ENCODE measurements at regions not wholly inside any gene's neighbourhood (a gene's known extent, or its start where the extent isn't known, plus 50 kb on each side); places are given as distances from the start of the nearest gene placed in this dataset.
"Not testable (repeated sequence)": the region's sequence is repeated elsewhere in the genome, so short reads cannot be mapped to it uniquely, and the experiment has no call there.

DNA sequence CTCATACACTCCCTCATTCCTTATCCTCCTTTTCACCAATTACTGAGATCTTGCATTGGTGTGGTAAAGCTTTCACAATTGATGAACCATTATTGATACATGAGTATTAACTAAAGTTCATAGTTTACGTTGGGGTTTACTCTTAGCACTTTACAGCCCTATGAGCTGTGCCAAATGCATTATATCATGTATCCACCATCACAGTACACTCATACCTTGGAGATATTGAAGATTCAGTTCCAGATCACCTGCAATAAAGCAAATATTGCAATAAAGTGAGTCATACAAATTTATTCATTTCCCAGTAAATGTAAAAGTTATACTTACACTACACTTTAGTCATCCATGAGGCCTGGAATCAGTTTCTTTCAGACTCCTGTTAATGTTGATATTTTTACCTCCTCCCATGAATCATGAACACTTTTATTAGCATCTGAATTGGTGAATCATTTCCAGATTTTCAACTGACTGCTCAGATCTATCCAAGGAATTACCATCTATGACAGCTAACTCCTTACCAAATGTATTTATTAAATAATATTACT lies 546.6 kb upstream of the PTPRD start:
- no peak for DNase-seq (ENCODE audit: extremely low read depth, low read depth)
- TF ChIP-seq, protein P1, sequence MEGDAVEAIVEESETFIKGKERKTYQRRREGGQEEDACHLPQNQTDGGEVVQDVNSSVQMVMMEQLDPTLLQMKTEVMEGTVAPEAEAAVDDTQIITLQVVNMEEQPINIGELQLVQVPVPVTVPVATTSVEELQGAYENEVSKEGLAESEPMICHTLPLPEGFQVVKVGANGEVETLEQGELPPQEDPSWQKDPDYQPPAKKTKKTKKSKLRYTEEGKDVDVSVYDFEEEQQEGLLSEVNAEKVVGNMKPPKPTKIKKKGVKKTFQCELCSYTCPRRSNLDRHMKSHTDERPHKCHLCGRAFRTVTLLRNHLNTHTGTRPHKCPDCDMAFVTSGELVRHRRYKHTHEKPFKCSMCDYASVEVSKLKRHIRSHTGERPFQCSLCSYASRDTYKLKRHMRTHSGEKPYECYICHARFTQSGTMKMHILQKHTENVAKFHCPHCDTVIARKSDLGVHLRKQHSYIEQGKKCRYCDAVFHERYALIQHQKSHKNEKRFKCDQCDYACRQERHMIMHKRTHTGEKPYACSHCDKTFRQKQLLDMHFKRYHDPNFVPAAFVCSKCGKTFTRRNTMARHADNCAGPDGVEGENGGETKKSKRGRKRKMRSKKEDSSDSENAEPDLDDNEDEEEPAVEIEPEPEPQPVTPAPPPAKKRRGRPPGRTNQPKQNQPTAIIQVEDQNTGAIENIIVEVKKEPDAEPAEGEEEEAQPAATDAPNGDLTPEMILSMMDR (IDR thresholded peaks at IDR 0.05; ENCODE audit: low read depth, low read length, missing control alignments), result no peak
- no peak overlapping the region for H3K4me3 ChIP-seq (replicated peaks; ENCODE audit: low read depth, low read length)

DNA sequence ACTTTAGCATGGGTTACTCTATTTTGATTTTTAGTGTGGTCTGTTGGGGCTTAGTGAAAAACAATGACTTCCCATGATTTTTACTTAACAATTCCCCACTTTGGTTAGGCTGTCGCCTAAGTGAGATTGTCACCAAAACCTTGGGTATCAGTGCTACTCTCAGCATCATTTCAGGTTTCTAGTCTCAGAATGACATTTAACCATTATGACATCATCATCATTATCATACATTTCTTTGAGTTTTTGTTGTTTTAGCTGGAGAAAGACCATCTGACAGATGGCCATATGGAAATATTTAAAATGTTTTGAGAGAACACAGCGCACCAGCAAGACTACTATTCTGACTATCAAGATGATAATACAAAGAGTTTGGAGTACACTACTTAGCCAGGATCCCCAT lies 551.0 kb upstream of the PTPRD start:
- DNase-seq (ENCODE audit: extremely low read depth, low read depth), result no peak
- TF ChIP-seq, protein P1 (IDR thresholded peaks at IDR 0.05; ENCODE audit: low read depth, low read length, missing control alignments), result no peak
- H3K4me3 ChIP-seq (replicated peaks; ENCODE audit: low read depth, low read length), result no peak overlapping the region

DNA sequence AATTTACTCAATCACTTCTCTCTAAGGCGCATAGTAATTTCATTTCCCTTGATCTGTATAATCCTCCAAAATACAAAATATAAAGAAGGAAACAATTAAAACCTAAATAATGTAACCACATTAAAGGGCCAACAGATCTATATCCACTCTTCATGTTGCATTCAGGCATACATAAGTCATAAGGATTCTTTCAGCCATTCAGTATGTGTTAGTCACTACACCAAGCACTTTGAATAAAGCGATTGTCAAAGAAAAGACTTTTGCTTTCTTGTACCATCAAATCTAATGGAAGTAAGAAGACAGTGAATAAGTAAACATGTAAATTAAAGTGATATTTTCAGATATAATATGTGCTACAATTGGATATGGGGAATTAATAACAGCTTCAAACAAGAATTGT lies 569.2 kb upstream of the PTPRD start:
- DNase-seq (ENCODE audit: extremely low read depth, low read depth), result no peak
- TF ChIP-seq, protein P1 (IDR thresholded peaks at IDR 0.05; ENCODE audit: low read depth, low read length, missing control alignments), result no peak
- no peak overlapping the region for H3K4me3 ChIP-seq (replicated peaks; ENCODE audit: low read depth, low read length)

DNA sequence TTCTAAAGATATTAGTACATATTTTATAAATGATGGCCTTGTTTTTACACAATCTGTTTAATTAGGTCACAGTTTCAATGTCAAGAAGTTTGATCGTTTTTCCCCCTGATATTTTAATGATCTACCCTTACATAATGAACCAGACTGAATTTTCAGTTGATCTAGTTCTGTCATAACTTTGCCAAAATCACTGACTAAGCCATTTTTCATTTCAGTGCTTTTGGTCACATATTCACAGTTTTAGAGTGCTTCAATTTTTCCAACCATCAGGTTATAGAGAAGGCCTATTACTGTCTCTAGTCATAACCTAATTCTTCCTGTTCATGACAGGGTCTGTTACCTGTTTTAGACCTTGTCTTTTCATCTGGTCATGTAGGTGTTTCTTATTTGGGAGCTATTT lies 577.9 kb upstream of the PTPRD start:
- no peak for DNase-seq (ENCODE audit: extremely low read depth, low read depth)

DNA sequence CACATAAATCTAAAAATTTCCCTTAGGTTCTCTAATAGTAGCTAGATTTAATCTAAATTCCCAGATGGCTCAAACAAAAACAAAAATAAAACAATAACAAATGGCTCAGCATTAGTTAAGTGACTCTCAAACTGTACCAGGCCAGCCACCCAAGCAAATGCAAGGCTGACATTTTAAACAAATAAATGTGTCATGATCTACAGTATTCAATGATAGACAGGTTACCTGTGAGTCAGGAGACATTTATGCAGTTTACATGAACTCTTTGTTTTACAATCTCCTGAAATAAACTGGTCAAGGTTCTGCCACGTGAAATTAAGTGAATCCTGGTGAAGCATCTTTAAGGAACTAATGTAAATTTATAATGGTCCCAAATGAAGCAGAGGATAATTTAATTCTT lies 580.2 kb upstream of the PTPRD start:
- no peak for DNase-seq (ENCODE audit: extremely low read depth, low read depth)
- TF ChIP-seq, protein P1 (IDR thresholded peaks at IDR 0.05; ENCODE audit: low read depth, low read length, missing control alignments), result no peak

More for the DNA sequence above, 577.9 kb upstream of the PTPRD start:
- H3K4me3 ChIP-seq (replicated peaks; ENCODE audit: low read depth, low read length), result no peak overlapping the region
- TF ChIP-seq, protein P1 (IDR thresholded peaks at IDR 0.05; ENCODE audit: low read depth, low read length, missing control alignments), result no peak

DNA sequence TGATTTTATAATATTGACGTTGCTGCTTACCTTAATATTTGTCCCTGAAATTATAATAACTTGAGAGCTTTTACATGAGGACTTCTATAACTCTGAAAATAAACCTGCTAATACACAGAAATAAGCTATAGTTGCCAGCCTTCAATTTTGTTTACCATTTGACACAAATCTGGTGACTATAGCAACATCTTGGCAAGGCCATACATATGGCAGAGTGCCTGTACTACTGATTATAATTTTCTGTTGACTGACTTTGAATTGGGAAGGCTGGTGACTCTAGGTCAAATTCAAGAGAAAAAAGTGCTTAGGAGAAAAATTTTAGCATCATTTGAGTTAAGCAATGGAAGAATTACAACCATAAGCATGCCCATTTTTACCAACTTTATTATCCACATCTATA lies 581.4 kb upstream of the PTPRD start:
- TF ChIP-seq, protein P1 (IDR thresholded peaks at IDR 0.05; ENCODE audit: low read depth, low read length, missing control alignments), result no peak
- DNase-seq (ENCODE audit: extremely low read depth, low read depth), result no peak

More for the DNA sequence above, 580.2 kb upstream of the PTPRD start:
- no peak overlapping the region for H3K4me3 ChIP-seq (replicated peaks; ENCODE audit: low read depth, low read length)

DNA sequence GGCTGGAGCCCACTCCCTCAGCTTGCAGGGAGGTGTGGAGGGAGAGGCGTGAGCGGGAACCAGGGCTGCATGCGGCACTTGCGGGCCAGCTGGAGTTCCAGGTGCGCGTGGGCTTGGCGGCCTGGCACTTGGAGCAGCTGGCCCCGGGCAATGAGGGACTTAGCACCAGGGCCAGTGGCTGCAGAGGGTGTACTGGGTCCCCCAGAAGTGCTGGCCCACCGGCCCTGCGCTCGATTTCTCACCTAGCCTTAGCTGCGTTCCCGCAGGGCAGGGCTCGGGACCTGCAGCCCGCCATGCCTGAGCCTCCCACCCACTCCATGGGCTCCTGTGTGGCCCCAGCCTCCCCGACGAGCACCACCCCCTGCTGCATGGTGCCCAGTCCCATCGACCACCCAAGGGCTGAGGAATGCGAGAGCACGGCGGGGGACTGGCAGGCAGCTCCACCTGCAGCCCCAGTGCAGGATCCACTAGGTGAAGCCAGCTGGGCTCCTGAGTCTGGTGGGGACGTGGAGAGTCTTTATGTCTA lies 584.1 kb upstream of the PTPRD start:
- H3K4me3 ChIP-seq (replicated peaks; ENCODE audit: low read depth, low read length); DNase-seq (ENCODE audit: extremely low read depth, low read depth): not testable (repeated sequence)

More for the DNA sequence above, 581.4 kb upstream of the PTPRD start:
- H3K4me3 ChIP-seq (replicated peaks; ENCODE audit: low read depth, low read length), result no peak overlapping the region

Data from HFF-Myc (cell line).